SK-N-MC (cell line): ENCODE measurements at regions not wholly inside any gene's neighbourhood (a gene's known extent, or its start where the extent isn't known, plus 50 kb on each side); places are given as distances from the start of the nearest gene placed in this dataset.

Experiments
- EZH2 ChIP-seq: fragments of 200-600 bp; sonication (generic); IDR thresholded peaks from one replicate; pipeline ENCODE4 v1.6.1; 2017; ENCODE audit warnings: antibody characterized with exemption
- FOXP2 ChIP-seq: optimal IDR thresholded peaks from 2 replicates; pipeline ENCODE3; 2011; ENCODE audit warnings: mild to moderate bottlenecking, moderate library complexity; ENCODE audit not compliant: insufficient read depth; ENCODE audit errors: extremely low read length, control extremely low read depth
- POLR2AphosphoS5 ChIP-seq: IDR thresholded peaks from 2 replicates; pipeline ENCODE4 v1.6.1; 2012; ENCODE audit warnings: mild to moderate bottlenecking, low read depth, low read length, borderline replicate concordance

GRCh38 chr6:97726378-97726777 is 443.4 kb upstream of the MMS22L start:
- TF ChIP-seq EZH2 (no peak), POLR2AphosphoS5 (no peak), FOXP2 (no peak)
